ENCODE measurements at regions not wholly inside any gene's neighbourhood (a gene's known extent, or its start where the extent isn't known, plus 50 kb on each side); places are given as distances from the start of the nearest gene placed in this dataset.

- no peak for TF ChIP-seq POLR2AphosphoS5 (IDR thresholded peaks at IDR 0.05; ENCODE audit: borderline replicate concordance, low read depth, low read length)
- TF ChIP-seq EZH2 (IDR thresholded peaks at IDR 0.05) = no peak
These were observed 123.2 kb downstream of the RBM43 start for GRCh38 chr2:151138507-151138906.
